HG03457 (cell line): ENCODE measurements at regions not wholly inside any gene's neighbourhood (a gene's known extent, or its start where the extent isn't known, plus 50 kb on each side); places are given as distances from the start of the nearest gene placed in this dataset.
"Not testable (repeated sequence)": the region's sequence is repeated elsewhere in the genome, so short reads cannot be mapped to it uniquely, and the experiment has no call there.

Experiments
- ATAC-seq: cut with Tn5 transposase; IDR thresholded peaks from one replicate; pipeline ENCODE4 v1.9.1; 2021; ENCODE audit warnings: moderate number of reproducible peaks; ENCODE audit not compliant: unreplicated experiment

DNA sequence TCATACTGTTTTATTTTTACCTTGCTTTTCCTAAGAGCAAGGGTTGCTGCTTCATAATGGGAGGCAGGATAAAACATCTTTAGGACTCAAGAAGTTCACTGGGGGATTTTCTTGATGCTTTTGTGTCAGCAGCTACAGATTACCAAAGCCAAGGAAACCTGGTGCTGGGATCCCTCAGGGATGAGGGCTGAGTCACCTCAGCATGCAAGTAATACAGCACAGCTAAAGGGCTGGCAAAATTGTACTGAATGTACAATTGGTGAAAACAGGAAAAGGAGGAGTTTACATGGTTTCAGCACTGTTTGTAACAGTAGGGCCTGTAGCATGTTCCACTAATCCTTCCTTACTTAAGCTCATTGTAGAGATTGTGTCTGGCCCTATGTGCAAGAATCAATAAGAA, 1056.8 kb downstream of the SORCS1 start:
- no peak for ATAC-seq

DNA sequence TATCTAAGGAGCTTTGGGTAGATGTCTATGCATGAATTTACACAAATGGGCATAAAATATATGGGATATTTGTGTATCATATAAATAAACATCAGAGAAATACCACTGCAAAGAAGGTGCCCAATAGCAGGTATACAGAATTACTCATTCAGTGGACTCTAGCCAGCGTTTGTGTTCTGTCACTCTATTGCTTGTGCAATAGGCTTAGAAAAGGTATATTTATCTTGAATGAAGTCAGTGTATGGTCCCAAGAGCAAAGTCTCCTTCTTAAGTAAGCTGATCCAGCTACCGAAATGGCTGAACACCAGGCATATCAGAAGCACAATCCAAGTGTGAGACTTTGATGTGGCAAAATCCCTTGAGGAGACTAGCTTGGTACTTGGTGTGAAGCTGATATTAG, 1058.4 kb downstream of the SORCS1 start:
- no peak for ATAC-seq

DNA sequence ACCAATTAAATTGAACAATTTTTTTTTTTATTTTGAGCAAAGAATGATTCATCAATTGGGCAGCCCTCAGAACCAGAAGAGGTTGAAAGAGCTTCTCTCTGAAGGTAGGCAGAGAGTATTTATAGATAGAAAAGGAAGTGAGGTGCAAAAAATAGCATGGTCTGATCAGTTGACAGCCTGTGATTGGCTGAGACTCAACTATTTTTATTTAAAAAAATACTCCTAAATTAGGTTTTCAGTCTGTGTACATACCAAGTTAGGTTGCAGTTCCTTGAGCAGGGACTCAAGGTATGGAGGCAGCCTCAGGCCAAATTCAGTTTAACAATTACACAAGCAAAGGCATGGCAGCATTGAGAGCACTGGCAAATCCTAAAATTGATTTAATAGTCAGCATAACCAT, 1074.7 kb downstream of the SORCS1 start:
- no peak for ATAC-seq

DNA sequence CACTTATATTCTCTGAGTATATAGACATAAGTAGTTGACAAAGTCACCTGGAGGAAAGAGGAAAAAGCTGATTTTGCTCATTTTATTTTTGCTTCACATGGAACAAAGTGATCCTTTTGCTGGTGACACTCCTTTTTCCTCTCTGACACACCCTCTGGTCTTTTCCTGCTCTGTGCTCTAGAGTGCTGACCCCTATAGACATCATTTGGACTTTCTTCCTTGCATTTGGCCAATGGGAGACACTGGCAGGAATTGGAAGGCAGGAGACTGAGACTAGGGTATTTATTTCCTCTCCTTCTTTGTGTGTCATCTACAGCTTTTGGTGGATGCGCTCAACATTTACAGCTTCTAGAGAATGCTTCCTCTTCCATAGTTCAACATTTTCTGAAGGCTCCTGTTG, 1078.1 kb downstream of the SORCS1 start:
- ATAC-seq, result no peak

DNA sequence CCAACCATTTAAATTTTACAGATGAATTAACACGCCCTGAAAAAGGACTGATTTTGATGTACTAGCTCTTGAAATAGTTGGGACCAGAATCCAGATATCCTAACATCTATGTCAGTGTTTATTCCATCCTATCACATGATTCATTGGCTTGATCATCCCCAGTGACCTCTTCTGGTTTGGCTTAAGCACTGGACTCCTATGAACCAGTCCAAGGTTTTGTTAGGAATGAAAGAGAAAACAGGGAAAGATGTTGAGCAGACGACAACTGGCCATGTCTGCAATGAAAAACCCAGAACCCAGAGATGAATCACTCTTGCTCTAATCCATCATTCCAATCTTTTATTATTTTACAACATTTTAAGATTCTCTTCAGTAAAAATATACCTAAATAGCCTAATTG, 1080.9 kb downstream of the SORCS1 start:
- ATAC-seq, result no peak

DNA sequence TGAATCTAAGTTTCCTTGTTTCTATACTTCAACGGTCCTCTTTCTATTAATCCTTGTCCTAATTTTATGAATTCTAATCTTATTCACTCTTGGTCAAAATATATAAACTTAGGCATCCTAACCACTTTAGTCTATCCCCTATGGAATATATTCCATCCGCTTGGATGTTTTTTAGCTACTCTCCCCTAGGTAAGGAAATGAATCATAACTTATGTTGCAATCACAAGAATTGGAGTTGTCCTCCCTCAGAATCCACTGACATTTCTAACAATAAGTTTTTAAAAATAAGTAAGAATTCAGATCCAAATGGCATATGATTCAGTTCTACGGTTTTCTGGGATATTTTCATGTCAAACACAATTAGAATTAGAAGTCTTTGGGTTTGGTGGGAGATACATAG, 1081.6 kb downstream of the SORCS1 start:
- no peak for ATAC-seq

DNA sequence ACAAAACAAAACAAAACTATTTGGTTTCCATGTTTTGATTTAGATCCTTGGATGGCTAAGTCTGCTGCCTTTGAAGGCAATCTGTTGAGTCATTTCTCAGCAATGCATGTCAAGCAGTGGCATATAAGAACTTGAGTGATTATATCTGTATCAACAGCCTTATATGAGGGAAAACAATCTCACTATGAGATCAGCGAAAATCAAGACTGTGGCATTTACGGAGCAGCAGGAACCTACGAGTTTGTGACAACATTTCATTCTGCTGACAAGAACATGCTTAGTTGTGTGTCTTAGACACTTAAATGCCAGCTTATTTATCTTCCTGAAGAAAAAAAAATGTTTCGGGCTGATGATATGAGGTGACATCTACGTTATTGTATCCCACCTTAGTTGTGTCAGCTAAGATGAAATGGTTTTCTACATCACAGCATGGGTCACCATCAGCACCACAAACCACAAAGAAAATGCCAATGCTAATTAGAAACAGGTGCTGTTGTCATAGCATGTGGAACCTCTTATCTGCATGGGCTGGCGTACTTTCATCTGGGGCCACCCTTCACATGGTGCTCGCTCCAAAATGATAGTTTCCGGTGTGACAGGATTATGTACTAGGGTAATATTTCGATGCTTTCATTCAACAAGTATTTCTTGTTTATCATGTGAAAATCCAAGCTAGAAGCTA, 1085.5 kb downstream of the SORCS1 start:
- no peak for ATAC-seq

DNA sequence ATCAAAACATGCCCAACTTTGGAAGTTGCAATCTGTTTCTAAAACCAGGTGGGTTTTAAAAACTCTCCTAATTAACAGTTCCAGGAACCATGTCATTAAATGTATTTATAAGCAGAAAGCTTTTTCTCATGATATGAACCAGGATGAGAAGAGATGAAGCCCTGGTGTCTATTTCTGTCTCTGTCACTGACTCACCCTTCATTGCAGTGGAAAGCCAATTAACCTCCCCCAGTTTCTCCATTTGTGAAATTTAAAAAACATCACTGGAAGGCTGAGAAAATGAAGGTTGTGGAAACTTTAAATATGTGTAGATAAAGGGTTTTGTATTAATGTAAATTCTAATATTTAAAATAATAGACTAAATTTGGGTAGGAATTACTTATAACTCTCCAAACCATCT, 1088.0 kb downstream of the SORCS1 start:
- no peak for ATAC-seq

DNA sequence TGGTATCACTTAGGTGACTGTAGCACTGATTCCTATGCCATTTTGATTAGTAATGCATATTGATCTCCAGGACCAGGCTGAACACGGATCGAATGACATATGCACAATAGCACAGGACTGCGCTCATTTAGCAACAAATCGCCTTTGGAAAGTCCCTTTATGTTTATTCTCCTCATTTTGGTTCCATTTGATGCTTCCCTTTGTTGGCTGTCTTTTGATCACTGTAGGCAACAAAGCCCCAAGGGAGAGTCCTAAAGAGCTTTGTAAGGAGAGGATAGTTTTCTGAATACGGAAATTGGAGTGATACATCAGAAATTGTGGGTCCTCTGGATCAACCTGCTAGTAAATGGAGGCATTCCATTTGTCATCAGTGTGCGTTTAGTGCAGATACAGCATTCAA, 1111.4 kb downstream of the SORCS1 start:
- no peak for ATAC-seq

DNA sequence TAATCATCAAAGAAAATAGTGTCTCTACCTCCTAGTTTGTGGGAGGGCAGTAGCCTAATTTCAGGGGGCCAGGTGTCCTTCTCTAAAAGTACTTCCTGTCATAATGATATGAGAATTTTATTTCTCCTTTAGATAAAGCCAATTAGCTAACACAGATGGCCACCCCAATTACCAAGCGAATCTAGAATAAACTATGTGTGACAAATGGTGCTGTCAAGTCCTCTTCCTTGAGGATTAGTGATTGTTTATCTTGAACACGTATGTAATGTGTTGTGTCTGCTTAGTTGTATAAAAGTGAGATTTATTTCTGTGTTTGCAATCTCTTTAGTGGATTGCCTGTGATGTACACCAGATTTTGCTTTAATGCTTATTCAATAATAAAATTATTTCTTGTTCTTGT, 1120.0 kb downstream of the SORCS1 start:
- no peak for ATAC-seq

DNA sequence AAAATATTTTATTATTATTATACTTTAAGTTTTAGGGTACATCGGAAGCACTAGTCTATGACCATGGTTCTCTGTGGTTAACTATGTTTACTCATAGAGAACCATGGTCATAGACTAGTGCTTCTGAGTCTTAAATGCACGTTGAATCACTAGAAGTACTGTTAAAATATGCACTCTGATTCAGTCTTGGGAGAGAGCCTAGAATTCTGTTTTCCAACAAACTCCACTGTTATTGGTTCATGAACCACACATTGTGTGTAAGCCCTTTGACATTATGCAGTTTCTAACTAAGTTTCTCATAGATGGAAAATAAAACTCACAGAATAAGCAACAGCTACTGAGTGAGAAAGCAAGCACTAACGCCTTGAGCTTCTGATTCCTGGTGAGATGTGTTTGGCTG, 1120.6 kb downstream of the SORCS1 start:
- no peak for ATAC-seq

DNA sequence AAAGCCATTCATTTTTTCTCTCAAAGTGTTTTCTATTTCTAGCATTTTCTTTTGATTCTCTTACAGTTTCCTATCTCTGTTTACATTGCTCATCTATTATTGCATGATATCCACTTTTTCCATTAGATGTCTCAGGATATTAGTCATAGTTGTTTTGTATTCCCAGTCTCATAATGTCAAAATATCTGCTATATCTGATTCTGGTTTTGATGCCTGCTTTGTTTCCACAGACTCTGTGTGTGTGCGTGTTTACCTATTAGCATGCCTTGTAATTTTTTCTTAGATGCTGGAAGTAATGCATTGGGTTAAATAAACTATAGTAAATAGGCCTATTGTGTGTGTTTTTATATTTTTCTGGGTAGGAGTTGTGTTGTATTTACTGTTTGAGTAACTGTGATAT, 1126.3 kb downstream of the SORCS1 start:
- ATAC-seq, result no peak

DNA sequence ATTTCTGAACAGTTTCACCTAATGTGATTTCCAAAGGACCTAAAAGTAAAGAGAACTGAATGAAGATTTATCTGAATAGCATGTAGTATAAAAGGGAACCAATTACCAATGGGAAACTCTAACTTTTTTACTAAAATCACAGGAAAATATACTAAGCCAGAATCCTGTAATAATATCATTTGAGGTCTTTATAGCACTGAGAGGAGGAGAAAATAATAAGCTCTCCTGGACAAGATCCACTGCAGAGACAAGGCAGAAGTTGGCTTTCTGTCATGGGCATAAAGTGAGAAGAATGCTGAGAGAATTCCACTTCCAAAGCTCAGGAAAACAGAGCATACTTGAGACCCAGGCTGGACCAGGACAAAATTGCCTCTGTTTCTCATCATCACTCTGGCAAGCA, 1131.4 kb downstream of the SORCS1 start:
- no peak for ATAC-seq

DNA sequence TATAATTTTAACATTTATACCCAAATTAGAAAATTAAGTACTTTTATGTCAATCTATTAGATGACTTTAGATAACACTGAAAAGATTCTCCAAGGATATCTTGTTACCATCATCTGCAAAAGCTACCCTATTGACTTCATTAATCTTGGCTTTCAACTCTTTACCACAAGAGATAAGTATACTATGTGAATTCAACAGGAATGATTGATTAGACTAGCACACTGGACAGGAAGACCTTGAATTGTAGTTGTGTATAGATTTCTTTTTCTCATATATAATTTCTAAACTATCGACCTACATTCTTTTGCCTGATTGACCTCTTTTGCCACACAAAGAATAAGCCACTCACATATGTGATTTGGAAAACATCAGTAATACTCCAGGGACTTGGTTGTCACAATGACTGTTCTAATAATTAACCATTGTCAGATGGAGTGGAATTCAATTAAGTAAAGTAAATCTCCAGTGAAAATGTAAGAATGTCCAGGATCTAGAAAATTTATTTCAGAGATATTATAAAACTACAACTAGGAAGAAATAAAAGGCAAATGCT, 1132.0 kb downstream of the SORCS1 start:
- ATAC-seq, result no peak

DNA sequence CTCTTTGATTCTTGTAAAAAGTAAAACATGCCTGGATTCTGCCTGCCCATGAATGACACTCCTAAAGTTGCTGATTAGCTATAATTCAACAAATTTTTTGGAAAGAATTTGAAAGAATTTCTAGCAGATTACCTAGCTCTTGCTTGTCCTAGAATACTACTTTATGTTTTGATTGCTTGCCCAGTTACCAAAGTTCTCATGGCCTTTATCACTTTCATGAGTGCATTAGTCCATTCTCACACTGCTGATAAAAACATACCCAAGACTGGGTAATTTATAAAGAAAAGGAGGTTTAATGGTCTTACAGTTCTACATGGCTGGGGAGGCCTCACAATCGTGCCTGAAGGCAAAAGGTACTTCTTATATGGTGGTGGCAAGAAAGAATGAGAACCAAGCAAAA, 1137.3 kb downstream of the SORCS1 start:
- no peak for ATAC-seq

DNA sequence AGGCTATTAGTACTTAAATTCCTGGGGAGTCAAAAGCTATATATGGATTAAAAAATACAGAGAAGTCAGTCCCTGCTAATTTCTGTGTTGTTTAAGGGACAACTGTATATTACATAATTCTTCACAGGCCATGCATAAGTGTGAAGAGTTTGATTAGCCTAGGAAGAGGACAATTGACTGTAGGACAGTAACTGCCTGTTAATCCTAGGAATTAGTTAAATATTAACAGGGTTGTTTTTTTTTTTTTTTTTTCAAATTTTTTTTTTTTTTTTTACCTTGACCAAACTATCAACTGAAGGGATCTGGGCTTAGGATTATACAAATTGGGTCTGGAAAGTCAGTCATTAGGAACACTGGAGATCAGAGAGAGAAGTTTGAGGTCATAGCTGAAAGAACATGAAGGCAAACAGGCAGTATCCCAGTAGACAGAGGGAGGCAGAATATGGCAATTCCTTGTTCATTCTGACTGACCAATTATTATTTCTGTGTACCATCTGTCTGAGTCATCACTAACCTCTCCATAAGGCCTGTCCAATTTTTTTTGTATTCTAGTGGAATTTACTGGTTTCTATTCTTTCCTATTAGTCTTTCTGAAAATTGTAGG, 1139.2 kb downstream of the SORCS1 start:
- ATAC-seq, result no peak

DNA sequence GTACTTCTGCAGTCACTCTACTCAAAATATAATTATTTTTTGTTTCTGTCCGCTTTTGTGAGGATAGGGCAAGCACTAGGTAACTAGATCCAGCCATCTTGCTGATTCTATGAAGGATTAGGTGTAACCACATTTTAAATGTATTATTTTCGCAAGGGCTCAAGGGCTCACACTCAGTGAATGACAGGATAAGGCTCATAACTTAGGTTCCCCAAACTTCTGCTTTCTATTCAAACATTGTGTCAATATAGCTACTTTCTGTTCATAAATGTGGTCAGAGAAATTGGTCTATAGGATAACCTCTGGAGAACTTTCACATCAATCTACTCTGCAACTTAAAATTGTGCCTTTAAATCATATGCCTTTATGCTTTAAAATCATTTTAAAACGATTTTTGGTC, 1141.2 kb downstream of the SORCS1 start:
- no peak for ATAC-seq

DNA sequence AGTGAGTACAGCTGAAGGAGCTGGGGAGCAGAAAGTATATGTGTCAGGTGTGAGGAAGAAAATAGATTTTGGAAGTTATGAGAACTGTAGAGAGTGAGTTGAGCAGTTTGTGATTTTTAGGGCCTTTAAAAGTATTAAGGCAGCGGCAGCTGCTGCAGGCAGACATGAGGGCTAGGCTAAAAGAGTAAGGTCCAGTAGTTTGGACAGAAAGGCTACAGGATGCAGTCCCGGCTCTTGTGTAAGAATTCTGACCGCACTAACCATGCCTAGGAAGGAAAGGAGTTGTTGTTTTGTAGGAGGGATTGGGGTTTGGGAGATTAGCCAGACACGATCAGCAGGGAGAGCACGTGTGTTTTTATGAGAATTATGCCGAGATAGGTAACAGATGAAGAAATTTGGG, 1144.9 kb downstream of the SORCS1 start:
- not testable (repeated sequence) for ATAC-seq

DNA sequence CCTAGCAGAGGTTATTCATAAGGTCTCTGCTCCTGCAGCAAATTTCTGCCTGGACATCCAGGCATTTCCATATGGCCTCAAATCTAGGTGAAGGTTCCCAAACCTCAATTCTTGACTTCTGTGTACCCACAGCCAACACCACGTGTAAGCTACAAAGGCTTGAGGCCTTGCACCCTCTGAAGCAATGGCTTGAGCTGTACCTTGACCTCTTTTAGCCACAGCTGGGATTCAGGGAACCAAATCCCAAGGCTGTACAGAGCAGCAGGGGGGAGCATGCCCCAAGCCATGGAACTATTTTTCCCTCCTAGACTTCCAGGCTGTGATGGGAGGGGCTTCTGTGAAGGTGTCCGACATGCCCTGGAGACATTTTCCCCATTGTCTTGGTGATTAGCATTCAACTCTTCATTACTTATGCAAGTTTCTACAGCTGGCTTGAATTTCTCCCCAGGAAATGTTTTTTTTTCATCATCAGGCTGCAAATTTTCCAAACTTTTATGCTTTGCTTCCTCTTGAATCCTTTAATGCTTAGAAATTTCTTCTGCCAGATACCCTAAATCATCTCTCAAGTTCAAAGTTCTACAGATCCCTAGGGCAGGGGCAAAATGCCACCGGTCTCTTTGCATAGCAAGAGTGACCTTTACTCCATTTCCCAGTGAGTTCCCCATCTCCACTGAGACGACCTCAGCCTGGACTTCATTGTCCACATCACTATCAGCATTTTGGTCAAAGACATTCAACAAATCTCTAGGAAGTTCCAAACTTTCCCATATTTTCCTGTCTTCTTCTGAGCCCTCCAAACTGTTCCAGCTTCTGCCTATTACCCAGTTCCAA, 1148.9 kb downstream of the SORCS1 start:
- not testable (repeated sequence) for ATAC-seq

DNA sequence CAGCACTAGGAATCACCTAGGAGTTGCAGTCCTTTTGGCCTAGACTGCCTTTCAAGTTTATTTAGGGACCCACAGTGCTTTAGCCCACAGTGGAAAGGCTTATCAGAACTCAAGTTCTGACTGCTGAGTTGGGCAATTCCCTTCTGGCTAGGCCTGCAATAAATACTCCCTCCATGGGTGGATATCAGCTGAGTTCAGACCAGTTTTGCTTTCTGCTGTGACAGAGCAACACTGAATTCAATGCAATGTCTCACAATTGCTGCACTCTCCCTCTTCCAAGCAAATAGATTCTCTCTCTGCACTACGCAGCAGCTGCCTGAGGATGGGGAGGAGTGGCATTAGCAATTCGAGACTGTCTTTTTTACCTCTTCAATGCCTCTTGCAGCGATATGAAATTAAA, 1153.3 kb downstream of the SORCS1 start:
- ATAC-seq, result no peak

DNA sequence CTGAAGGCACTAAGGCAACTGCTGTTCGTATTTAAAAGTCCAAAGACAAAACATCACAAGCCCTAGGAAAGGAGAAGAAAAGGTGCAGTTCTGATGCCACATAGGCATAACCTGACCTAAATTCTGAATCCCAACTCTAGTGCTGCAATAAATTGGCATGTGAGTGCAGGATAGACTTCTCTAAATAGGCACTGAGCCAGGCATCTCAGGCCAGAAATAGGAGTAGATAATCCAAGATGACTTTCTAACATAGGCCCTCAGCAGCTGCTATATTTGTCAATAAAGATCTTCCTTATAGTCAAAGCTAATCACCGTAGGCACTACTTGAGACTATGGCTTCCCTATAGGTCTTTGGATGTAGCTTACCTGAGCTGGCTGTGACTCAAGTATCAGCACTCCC, 1163.8 kb downstream of the SORCS1 start:
- no peak for ATAC-seq

DNA sequence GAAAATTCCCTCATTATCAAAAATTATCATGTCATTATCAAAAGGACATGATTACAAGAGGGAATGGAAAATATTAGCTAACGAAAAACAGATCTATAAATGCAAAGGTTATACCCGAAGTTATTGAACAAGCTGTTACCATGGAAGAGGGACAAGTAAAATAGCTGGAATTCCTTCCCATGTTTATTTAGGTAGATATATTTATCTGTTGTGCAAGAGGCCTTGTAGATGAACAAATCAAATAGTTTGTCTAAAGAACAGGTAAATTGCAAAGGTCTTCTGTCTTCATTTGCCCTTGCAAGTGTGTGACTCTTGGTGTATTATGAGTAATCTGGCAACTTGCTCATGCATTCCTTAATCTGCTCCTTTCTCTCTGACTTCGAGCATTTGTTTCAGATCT, 1170.9 kb downstream of the SORCS1 start:
- ATAC-seq, result no peak
